ENCODE measurements at regions not wholly inside any gene's neighbourhood (a gene's known extent, or its start where the extent isn't known, plus 50 kb on each side); places are given as distances from the start of the nearest gene placed in this dataset.
"Not testable (repeated sequence)": the region's sequence is repeated elsewhere in the genome, so short reads cannot be mapped to it uniquely, and the experiment has no call there.

DNA sequence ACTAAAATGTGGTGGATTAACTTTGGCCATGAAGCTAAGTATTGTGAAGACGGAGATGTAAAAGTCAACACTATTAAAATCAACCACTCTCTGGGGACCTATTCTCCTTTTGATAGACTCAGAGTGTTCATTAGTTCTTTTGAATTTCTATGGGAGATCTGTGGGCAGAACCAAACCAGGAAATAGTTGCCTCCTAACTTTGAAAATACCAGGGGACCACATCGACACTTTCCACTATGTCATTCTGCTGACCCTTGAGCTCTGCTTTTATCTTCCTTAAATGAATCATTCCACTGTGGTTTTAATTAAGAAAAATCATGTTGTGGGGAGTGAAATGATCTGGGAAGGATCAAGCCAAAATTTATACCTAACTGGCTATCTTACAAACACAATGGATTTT, 960.5 kb downstream of the GATA3 start:
- no peak for DNase-seq

- DNase-seq, result no peak
Observed at GRCh38 chr10:9015447-9015846, 961.0 kb downstream of the GATA3 start.

GRCh38 chr10:9016930-9017329, 962.4 kb downstream of the GATA3 start:
- DNase-seq, result no peak

DNA sequence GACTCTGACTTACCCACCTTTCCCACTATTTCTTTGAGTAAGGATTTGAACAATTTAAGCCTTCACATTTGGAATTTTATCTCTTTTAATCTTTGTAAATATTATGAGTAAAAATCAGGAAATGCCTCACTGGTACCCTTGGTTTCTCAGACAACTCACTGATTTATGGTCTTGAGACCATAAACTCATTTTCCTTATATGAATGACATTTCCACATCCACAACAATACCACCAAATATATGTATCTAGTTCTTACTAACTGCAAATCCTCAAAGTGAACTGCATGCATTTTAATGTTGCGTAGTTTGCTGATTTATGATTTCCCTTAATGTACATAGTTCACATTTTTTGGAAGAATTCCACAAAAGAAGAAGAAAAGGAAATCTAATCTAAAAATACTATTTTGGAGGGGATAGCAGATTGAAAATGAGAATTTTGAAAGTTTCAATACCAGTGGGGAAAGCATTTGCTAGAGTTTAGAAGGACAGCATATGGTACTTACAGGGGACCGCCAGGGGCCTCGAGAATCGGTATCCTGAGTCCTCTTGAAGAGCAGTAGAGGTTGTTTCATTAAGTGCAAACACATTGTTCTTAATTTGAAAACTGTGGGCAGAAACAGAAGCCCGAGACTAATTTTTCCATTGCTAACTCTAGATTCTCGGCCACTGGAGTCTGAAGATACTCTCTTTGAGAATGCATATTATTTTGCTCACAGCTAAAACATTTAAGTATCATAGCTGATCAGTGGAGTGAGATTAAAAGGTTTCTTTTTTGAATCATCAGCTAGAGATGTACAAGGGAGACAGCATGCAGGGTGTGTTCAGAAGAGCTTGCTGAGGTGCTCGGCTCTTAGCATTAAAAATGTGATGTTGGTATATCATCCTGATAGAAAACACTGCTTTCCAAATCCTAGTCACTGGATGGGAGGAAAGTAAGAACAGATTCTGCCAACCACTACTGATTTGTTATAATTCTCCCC, 964.0 kb downstream of the GATA3 start:
- no peak for DNase-seq

GRCh38 chr10:9023206-9023605, 968.7 kb downstream of the GATA3 start:
- DNase-seq, result no peak

DNA sequence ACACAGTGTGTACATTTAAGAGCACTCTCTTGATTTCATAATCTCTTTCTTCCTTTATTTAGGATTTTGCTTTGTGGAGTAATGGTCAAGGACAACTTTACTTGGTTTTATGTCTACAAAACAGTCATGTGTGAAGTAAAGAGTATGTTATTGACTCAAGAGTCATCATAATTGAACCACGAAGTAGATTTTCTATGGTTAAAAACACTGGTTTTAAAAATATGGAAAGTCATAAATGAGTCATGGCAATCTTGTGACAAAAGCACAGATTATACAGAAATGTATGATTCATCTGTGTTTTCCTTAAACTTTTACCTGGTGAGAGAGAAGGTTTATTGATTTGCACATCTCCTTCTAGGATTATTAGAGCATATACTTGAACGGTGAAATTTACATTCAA, 969.7 kb downstream of the GATA3 start:
- DNase-seq, result no peak

DNA sequence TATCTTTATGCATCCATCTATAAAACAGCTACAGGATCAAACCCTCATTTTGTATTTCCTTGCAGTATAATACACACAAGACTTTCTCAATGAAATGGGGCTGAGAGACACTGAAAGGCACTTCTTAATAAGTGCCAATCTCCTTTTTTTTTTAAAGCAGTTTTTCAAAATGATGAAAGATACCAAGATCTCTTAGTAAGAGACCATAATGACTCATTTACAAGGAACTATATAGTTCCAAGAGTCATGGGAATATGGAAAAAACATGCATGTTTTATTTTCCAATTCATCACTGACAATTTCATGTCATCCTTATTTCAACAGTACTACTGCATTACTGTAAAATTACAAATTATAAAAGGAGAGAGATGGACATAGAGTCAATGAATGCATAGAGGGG, 973.7 kb downstream of the GATA3 start:
- DNase-seq, result no peak

- no peak for DNase-seq
Observed at GRCh38 chr10:9035355-9035754, 980.9 kb downstream of the GATA3 start.

- DNase-seq, result no peak
Observed at GRCh38 chr10:9036711-9037204, 982.3 kb downstream of the GATA3 start.

- no peak for DNase-seq
Observed at GRCh38 chr10:9038146-9038714, 983.7 kb downstream of the GATA3 start.

DNA sequence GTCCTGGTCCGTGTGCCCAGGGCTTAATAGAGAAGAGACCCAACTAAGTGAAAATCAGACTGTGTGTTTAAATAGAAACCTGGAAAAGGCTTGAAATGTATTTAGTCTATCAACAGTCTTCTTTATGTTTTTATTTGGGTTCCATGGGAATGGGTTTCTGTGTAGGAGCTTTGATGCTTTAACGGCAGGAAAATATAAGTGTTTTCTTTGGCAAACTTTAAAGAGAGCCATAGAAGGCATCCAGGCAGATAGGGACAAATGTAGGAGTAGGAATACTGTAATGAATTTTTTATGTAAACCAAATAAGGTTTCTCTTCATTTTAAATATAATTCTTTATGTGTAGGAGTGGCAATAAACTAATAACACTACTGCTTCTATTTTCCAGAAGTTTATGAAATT, 989.0 kb downstream of the GATA3 start:
- DNase-seq, result no peak

DNA sequence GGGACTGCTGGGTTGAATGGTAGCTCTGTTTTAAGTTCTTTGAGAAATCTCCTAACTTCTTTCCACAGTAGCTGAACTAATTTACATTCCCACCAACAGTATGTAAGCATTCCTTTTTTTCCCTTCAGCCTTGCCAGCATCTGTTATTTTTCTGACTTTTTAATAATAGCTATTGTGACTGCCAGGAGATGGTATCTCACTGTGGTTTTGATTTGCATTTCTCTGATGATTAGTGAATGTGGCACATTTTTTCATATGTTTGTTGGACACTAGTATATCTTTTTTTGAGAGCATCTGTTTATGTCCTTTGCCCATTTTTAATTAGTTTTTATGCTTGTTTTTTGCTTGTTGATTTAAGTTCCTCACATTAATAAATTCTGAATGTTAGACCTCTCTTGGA, 990.8 kb downstream of the GATA3 start:
- no peak for DNase-seq

DNA sequence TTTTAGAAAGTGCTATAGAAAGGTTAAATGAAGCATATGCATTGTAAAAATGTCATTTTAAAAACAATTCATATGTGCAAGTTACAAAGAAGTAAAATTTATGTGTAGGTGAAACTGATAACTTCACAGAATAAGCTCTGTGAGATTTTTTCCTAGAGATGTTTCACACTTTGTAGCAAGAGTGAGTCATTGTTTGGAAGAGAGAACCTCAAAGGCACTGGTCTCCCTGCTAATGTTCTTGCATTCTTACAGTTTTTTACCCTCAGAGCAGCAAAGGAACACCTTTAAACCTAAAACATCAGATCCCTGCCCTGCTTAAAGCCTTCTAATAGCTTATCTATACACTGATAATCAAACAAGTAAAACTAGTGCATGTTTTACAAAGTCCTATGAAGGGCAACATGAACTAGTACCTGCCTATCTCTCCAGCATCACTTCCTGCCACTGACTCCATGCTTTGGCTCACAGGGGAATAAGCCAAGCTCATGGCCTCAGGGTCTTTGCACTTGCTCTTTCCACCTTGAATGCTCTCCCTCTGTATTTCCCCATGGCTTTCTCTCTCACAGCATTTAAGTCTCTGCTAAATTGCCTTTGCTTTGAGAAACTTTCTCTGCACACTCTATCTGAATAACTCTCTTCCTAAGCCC, 997.0 kb downstream of the GATA3 start:
- no peak for DNase-seq

- DNase-seq, result no peak
Observed at GRCh38 chr10:9052767-9053166, 998.3 kb downstream of the GATA3 start.

GRCh38 chr10:9056521-9056920, 1002.0 kb downstream of the GATA3 start:
- no peak for DNase-seq

GRCh38 chr10:9057293-9057692, 1002.8 kb downstream of the GATA3 start:
- not testable (repeated sequence) for DNase-seq

DNA sequence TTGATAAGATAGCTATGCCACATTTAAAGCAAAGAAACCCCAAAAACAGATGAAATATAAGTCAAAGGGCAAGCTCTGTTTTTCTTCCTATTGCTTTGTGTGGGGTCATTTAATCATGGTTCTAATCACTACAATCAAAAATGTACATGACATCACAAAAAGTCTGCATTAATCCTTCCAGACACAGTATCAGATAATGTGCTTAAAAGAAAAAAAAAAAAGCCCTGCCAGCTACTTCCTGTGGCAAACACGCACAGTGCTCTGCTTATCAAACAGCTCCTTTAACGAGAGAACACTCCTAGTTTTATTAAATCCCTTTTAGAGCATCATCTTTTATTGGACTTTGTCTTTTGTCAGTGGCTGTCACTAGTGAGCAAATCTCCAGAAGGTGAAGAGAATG, 1005.8 kb downstream of the GATA3 start:
- no peak for DNase-seq

DNA sequence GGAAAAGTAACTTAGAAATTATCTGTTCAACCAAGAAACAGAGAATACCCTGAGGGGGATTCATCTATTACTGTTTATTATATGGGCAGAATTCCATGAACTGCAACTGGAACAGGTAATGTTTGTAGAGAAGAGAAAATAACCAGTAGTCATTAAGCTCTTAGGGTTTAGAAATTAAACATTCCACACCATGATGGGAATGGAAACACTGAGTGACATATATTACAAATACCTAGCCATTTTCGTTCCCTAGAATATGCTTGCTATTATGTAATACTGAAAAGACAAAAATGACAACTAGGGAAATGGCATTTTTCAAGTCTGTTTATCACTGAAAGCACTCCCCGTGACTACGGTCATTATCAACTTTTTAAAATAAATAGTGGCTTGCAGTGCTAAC, 1007.4 kb downstream of the GATA3 start:
- no peak for DNase-seq

GRCh38 chr10:9066152-9066551, 1011.7 kb downstream of the GATA3 start:
- no peak for DNase-seq

GRCh38 chr10:9068003-9068402, 1013.5 kb downstream of the GATA3 start:
- no peak for DNase-seq

- DNase-seq, result no peak
Observed at GRCh38 chr10:9069136-9069535, 1014.6 kb downstream of the GATA3 start.

DNA sequence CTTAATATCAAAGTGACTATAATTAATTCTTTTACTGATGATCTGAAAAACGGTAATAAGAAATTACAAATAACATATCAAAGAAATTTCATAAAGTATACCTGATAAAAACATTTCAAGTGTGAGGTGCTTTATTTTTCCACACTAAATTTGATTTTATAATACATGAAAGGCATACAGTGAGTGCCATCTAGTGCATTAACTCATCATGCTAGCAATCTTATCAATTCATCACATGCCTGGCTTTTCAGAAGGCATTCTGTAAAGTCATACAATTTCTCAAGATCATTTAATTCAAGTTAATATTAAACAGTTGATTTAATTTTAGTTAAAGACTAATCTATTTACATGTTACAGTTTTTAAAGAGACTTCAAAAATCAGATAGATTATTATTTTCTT, 1020.9 kb downstream of the GATA3 start:
- DNase-seq, result no peak

DNA sequence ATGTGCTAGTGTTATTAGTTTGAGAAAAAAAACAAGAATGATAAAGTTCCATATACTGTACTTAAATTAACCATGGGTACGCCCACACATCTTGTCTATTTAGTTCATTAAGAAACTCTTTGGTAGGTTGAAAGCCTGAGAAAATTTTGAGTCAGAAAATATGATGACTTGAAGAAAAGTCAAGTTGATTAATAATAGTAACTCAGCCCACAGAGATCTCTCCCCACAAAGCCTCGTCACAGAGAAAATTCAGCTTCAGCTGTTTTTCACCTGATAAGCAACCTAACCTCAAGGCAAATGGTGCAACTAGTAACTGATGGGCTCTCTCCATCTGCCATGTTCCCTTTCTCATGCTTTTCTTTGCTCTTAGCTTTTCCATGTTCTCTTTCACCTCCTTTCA, 1021.6 kb downstream of the GATA3 start:
- no peak for DNase-seq

DNA sequence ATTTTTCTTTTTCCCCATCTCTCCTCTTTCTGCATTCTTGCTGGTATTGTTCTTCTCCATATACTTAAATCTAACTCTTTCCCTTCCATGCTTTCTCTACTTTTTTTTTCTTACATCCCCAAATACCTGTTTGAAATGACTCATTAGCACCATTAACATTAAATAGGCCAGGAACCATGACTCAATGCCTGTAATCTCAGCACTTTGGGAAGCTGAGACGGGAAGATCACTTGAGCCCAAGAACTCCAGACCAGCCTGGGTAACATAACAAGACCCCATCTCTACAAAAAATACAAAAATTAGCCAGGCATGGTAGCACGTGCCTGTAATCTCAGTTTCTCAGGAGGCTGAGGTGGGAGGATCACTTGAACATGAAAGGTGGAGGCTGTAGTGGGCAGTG, 1026.8 kb downstream of the GATA3 start:
- no peak for DNase-seq

Measured in NCI-H1417 (cell line).